ES-I3 (cell line): ENCODE measurements at regions not wholly inside any gene's neighbourhood (a gene's known extent, or its start where the extent isn't known, plus 50 kb on each side); places are given as distances from the start of the nearest gene placed in this dataset.

ENCODE experiments used
- H3K36me3 ChIP-seq: 2 replicates; pipeline ENCODE4 v1.6.1; 2013; ENCODE audit warnings: mild to moderate bottlenecking, low read length, control low read depth, moderate library complexity; ENCODE audit not compliant: insufficient read depth
- H3K4me1 ChIP-seq: 2 replicates; pipeline ENCODE4 v1.6.1; 2013; ENCODE audit warnings: mild to moderate bottlenecking, control low read depth, low read length; ENCODE audit not compliant: insufficient read depth
- H3K9ac ChIP-seq: 2 replicates; pipeline ENCODE4 v1.6.1; 2013; ENCODE audit warnings: low read depth, mild to moderate bottlenecking, low read length, moderate library complexity
- H3K9me3 ChIP-seq: 2 replicates; pipeline ENCODE4 v1.6.1; 2013; ENCODE audit warnings: mild to moderate bottlenecking, low read length, moderate library complexity; ENCODE audit not compliant: control insufficient read depth, insufficient read depth

DNA sequence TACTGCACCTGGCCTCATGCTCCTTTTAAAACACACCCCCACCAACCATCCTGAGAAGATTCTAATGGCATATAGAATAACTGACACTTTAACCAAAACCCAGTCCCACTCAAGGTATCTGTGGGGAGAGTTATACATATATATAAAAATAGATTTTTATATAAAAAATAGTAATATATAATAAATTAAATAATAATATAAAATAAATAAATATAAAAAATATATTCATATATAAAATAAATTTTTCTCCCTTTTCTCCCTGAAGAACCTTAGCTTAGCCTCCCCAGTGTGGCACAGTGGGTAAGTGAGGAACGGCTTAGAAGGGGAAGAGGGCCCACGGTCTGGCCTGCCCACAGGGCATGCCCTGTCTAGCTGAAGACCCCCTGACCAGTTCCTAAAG lies 51.1 kb upstream of the SSBP2 start:
- Histone ChIP-seq H3K9me3 (no peaks in the 10 kb centered on the region), H3K9ac (no peak overlapping the region), H3K36me3 (no peaks in the 10 kb centered on the region), H3K4me1 (peaks cover 11% of the 10 kb centered on the region; the same call in 1 of the 2 replicates)

DNA sequence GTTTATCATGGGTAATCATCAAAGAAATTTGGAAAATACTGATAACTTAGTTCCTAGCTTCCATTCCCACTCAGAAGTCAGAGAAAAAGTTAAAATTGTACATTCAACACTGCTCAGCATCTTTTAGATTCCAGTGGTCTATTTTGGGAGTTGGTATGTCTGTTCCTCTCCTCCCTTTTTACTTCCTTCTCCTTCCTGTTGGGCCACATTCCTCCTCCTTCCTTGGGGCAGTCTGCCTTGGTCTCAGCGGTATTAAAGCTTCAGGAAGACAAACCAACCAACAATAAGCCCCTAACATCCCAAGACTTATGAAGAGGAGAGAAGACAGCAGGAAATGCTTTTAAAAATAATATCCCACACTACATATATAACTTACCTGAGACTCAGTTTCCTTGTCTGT lies 49.9 kb upstream of the SSBP2 start:
- no peaks in the 10 kb centered on the region for H3K9me3 ChIP-seq
- peaks cover 11% of the 10 kb centered on the region; the same call in 1 of the 2 replicates for H3K4me1 ChIP-seq
- no peaks in the 10 kb centered on the region for H3K36me3 ChIP-seq

More for the DNA sequence above, 49.9 kb upstream of the SSBP2 start:
- no peak overlapping the region for H3K9ac ChIP-seq
